ENCODE measurements at regions not wholly inside any gene's neighbourhood (a gene's known extent, or its start where the extent isn't known, plus 50 kb on each side); places are given as distances from the start of the nearest gene placed in this dataset.

DNA sequence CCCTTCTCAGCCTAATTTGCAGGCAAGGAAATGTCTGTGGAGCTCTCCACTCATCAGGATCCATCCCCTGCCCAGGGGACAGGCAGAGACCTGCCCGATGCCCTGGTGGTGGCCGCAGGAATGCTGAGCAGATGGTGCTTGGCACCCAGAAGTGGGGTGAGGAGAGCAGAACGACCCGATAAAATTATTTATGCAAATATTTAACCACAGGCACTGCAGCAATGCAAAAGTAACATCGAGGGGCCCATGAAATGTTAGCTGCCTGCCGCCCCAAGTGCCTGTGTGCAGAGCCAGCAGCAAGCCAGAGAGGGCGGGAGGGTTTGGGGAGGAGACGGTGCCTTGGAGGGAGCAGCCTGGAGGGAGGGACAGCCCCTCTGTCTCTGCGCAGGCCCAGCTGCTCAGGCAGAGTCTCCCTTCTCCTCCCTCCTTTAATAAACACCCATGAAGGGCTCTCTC is 205.5 kb downstream of the CTTN start:
- Mint-ChIP-seq H3K9me3 (no peaks in the 10 kb centered on the region), H3K4me1 (no peaks in the 10 kb centered on the region)

DNA sequence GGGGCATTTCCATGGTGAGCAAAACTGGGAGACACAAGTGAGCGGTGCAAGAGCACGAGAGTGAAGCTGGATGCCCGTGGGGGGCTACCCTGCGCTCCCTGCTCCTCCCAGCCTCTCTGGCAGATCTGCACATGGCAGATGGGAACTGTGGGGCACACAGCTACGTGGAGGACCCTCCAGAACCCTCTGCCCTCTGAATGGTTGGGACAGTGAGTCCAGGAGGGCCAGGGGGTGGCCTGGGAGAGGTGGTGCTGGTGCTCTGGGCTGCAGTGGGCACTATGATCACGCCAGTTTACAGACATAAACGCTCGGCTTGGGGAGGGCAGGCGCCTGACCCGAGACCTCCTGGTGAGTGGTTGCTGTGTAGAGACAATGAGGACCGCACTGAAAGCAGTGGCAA is 205.9 kb downstream of the CTTN start:
- ChIA-PET POLR2A (no interaction called here), CTCF (no interaction called here)
- TF ChIP-seq, protein P1, sequence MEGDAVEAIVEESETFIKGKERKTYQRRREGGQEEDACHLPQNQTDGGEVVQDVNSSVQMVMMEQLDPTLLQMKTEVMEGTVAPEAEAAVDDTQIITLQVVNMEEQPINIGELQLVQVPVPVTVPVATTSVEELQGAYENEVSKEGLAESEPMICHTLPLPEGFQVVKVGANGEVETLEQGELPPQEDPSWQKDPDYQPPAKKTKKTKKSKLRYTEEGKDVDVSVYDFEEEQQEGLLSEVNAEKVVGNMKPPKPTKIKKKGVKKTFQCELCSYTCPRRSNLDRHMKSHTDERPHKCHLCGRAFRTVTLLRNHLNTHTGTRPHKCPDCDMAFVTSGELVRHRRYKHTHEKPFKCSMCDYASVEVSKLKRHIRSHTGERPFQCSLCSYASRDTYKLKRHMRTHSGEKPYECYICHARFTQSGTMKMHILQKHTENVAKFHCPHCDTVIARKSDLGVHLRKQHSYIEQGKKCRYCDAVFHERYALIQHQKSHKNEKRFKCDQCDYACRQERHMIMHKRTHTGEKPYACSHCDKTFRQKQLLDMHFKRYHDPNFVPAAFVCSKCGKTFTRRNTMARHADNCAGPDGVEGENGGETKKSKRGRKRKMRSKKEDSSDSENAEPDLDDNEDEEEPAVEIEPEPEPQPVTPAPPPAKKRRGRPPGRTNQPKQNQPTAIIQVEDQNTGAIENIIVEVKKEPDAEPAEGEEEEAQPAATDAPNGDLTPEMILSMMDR (IDR thresholded peaks at IDR 0.05) = no peak
- ATAC-seq (ENCODE audit: low read depth) = no peak
- no peak for DNase-seq
- H3K27me3 Mint-ChIP-seq = peaks cover 3% of the 10 kb centered on the region
- intact Hi-C loops (cut with micrococcal nuclease) = no loop called here
- H3K27ac Mint-ChIP-seq = no peak overlapping the region
- H3K9me3 Mint-ChIP-seq = no peaks in the 10 kb centered on the region
- no peak overlapping the region for H3K4me3 Mint-ChIP-seq
- H3K4me1 Mint-ChIP-seq = no peaks in the 10 kb centered on the region
- no peaks in the 10 kb centered on the region for H3K36me3 Mint-ChIP-seq (ENCODE audit: low read depth)

More for the DNA sequence above, 205.5 kb downstream of the CTTN start:
- H3K27me3 Mint-ChIP-seq = peaks cover 3% of the 10 kb centered on the region
- DNase-seq (no peak), ATAC-seq (ENCODE audit: low read depth) (no peak)
- no peak overlapping the region for H3K4me3 Mint-ChIP-seq
- H3K36me3 Mint-ChIP-seq (ENCODE audit: low read depth) = no peaks in the 10 kb centered on the region
- no peak overlapping the region for H3K27ac Mint-ChIP-seq
- POLR2A ChIA-PET = no interaction called here
- intact Hi-C loops (cut with micrococcal nuclease) = no loop called here
- CTCF ChIA-PET = no interaction called here
- TF ChIP-seq, protein P1 (IDR thresholded peaks at IDR 0.05) = no peak

DNA sequence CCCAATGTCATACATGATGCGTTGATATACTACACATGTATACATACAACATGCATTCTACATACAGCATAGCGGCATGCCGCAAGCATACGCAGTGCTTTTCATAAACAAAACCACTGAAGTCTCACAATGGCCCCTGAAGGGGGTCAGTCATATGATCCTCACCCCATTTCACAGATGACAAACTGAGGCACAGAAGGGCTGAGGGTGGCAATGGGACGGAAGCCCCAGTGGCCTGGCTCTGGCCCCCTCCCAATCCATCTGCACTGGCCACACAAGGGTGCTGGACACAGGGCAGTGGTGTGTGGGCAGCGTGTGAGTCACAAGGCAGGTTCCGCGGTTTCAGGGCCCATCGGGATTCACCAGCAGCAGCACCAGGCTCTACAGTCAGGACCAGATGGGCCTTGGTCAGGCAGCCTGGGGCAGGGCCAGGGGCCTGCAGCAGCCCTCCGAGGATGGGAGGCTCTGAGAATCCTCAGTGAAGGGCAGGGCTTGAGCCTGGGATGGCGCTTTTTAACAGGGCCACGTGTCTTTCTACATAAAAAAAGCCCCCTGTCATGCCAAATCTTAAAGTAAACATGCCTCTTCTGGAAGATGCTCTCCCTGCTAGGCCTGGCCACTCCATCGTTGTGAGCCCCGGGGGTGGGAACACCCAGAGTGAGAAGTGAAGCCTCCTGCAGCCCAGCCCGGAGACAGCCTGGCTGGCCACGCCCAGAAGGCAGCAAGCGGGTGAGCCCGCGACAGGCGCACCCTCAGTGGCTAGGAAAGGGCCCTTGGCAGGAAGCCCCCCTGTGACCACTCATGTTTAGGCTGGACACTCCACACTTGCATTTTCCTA is 206.5 kb downstream of the CTTN start:
- CTCF ChIA-PET = no interaction called here
- Mint-ChIP-seq H3K9me3 (no peaks in the 10 kb centered on the region), H3K27ac (no peak overlapping the region)

DNA sequence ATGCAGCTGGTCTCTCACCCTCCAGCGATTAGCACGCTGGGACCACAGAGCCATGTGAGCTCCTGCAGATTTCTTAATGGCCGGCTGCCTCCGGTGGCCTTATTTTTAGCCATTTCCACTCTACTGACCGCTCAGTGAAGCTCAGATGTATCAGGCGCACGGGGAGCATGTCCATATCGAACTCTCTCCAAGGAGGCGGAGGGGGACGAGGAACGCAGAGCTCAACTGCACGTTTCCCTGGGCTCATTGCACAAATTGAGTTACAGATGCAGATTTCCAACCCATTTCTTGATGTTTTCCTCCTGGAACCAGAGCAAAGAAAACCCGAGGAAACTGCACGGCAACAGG is 207.1 kb downstream of the CTTN start:
- no peak overlapping the region for H3K27ac Mint-ChIP-seq
- CTCF ChIA-PET = no interaction called here
- H3K4me3 Mint-ChIP-seq = no peak overlapping the region
- POLR2A ChIA-PET = no interaction called here
- no peak for DNase-seq
- no peaks in the 10 kb centered on the region for H3K9me3 Mint-ChIP-seq
- intact Hi-C loops (cut with micrococcal nuclease) = no loop called here
- TF ChIP-seq, protein P1 (IDR thresholded peaks at IDR 0.05) = no peak
- no peak for ATAC-seq (ENCODE audit: low read depth)
- no peaks in the 10 kb centered on the region for H3K36me3 Mint-ChIP-seq (ENCODE audit: low read depth)
- H3K27me3 Mint-ChIP-seq = peaks cover 3% of the 10 kb centered on the region
- no peaks in the 10 kb centered on the region for H3K4me1 Mint-ChIP-seq

More for the DNA sequence above, 206.5 kb downstream of the CTTN start:
- POLR2A ChIA-PET = no interaction called here
- Mint-ChIP-seq H3K4me1 (no peaks in the 10 kb centered on the region), H3K4me3 (no peak overlapping the region), H3K27me3 (peaks cover 3% of the 10 kb centered on the region), H3K36me3 (ENCODE audit: low read depth) (no peaks in the 10 kb centered on the region)
- DNase-seq (no peak), ATAC-seq (ENCODE audit: low read depth) (no peak)
- intact Hi-C loops (cut with micrococcal nuclease) = no loop called here
- TF ChIP-seq, protein P1 (IDR thresholded peaks at IDR 0.05) = no peak

DNA sequence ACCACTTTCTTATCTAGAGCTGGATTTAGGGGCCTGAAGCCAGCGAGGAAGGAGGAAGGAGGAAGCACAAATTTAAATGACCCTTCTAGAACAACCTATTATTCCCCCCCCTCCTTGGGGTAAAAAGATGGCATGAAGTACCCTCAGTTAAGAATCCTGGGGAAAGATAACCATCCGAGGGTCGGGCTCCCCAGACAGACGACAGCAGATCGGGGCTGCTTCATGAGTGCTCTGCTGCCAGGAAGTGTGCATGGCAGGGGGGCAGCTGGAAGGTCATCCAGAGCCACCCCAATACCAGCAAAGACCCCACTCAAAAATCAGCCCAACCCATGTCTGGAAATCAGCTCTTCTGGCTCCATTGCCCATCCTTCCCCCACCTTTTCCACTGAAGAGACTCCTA is 207.5 kb downstream of the CTTN start:
- H3K27me3 Mint-ChIP-seq = peaks cover 5% of the 10 kb centered on the region
- TF ChIP-seq, protein P1 (IDR thresholded peaks at IDR 0.05) = no peak
- ChIA-PET CTCF (no interaction called here), POLR2A (no interaction called here)
- H3K4me1 Mint-ChIP-seq = no peaks in the 10 kb centered on the region
- intact Hi-C loops (cut with micrococcal nuclease) = no loop called here
- H3K4me3 Mint-ChIP-seq = no peak overlapping the region
- H3K27ac Mint-ChIP-seq = no peak overlapping the region
- no peaks in the 10 kb centered on the region for H3K36me3 Mint-ChIP-seq (ENCODE audit: low read depth)
- ATAC-seq (ENCODE audit: low read depth) = no peak
- no peaks in the 10 kb centered on the region for H3K9me3 Mint-ChIP-seq
- no peak for DNase-seq
